Fibroblast of skin of right quadriceps (primary cell): ENCODE measurements at regions not wholly inside any gene's neighbourhood (a gene's known extent, or its start where the extent isn't known, plus 50 kb on each side); places are given as distances from the start of the nearest gene placed in this dataset.
"Not testable (repeated sequence)": the region's sequence is repeated elsewhere in the genome, so short reads cannot be mapped to it uniquely, and the experiment has no call there.

Experiments used
- DNase-seq: peaks from one replicate; pipeline ENCODE4 v3.0.0-alpha.2; 2013

DNA sequence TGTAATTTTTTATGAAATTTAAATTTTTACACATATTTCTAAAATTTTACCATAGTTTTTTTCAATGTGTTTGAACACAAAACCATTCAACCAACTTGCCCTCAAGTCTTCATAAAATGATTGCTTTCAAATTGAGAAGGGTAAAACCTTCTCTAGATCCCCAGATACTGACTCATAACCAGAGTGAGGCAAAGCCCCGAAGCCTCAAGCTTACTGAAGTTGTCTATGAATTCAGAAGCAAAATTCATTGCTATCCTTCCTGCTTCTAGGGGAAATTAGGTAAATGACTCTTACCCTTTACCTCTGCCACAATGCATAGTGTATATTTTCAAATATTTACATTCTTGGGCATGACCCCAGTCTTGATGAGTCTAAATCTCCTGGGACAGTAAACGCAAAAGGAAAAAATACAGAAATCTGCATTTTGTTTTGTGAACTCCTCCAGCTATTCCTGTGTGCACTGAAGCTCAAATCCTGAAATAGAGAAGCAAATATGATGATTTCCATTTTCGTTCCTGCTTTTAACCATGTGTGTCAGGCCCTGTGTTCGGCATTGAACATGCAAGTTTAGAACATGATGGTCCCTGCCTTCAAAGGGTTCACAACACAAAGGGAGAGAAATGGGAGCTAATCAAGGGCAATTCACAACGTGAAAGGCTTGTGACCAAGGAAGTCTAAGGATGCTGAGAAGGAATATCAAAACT, 246.3 kb downstream of the SUCLG1 start:
- no peak for DNase-seq

DNA sequence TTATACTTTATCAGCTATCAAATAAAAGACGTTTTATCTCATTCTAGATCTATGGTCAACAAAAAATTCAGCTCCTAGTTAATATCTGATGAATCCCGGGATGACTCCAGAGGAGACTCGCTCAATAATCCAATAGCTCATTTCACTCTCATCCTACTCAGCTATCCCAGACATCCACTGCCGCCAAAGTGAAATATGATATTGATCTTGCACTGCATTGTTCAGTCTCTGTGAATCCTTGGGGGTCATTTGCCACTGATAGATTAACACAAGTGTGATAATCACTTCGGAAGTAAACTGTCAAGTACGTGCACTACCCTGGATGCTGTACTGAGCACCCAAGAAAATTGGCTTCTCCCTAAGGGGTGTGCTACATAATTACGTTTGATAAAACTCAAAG, 249.1 kb downstream of the SUCLG1 start:
- no peak for DNase-seq

DNA sequence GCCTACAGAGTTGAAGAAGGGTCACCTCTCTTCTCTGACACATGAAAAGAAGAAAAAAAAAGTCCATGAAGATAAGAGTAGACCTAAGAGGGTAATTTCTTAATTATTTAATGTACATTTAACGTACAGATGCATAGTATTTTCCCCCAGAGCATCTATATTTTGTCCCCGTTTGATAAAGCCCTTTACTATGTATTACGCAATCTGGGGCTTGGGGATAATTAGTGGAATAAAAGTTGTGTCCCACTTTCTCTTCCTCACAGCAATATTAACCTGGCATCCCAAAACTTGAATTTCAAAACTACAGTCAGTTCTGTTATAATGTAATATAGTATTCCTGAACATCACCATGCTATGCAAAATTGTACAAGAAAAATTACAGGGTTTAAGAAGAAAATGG, 254.1 kb downstream of the SUCLG1 start:
- DNase-seq, result no peak

DNA sequence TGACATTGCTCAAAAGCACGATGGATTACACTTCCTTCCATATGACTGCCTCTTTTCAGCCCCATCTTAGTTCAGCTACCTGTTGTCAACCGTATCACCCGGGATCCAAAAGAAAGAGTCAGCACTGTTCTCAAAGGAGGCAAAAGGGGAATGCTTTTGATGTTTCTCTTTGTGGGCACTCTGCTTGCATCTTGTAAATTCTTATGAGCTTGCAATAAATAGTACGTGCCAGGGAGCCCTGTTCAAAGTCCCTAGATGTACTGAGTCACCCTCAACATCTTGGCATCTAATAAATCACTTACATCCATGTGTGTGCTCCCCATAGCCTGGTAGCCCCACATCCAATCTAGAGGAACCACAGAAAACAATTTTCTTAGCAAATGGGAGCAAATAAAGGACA, 256.9 kb downstream of the SUCLG1 start:
- DNase-seq, result no peak

DNA sequence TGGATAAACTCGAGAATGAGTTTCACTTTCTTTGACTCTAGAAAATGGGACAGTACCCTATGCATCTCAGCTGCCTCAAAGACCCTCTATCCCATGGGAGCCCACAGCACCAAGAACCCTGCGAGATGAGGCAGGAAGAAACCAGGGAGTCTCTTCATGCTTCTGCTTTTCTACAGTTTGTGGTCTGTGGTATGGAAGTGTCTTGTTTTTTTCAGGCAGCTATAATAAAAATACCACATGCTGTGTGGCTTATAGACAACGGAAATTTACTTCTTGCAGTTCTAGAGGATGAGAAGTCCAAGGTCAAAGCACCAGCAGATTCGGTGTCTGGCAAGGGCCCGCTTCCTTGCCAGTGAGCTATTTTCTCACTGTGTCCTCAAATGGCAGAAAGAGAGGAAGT, 257.9 kb downstream of the SUCLG1 start:
- DNase-seq, result no peak

DNA sequence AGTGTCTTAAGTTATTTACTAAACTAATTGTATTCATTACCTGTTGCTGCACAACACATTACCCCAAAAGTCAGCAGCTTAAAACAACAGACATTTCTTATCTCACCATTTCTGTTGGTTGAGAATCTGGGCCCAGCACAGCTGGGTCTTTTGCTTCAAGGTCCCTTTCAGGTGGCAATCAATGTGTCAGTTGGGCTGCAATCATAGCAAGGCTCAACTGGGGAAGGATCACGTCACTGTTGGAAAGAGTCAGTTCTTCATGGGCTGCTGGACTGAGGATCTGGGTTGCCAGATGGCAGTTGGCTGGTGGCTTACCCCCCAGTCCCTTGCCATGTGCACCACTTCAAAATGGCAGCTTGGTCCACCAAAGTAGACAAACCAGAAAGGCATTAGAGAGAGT, 261.2 kb downstream of the SUCLG1 start:
- DNase-seq, result no peak

DNA sequence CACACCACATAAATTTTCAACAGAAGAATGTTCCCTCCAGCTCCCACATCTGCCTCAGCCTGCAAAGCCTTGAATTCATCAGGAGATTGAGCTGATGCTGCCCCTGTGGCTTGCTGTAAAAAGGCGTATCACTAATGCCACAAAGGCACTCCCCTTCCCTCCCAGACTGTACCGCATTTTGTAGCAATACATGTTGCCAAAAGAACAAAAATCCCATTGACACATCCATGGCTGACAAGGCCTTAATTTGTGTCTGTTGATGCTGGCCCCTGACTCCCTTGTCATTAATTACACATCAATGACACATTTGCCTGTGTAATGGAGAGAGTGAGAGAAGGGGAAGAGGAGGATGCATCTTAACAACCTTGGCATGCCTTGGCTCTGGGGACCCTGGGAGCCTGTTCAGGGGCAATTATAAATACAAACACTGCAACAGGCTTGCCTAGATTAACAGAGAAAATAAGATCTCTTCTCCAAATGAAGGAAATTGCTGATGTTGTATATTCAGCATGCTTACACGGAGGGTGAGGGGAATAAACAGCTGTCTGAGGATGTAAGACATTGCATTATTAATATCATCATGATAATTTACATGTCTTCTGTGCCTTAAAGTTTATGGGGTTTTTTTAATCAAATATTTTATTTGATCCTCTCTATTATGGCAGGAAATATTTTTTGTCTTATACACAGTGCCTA, 264.0 kb downstream of the SUCLG1 start:
- DNase-seq, result no peak

DNA sequence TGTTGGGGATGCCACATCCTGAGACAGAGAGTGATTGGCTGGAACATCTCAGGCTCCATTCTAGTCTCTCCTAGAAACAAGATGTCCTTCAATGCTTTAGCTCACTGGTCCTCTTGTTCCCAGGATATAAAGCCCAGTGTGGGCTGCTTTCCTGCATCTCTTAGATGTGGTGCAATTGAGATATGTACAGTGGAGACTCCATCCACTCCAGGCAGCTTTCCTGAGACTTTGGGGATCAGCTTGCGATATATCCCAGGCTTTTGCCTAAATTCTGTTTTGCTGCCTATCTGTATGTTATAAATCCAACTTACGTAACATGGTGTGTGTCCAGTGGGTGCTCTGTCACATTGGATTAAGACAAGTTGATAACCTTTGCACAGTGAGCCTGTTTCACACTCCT, 264.9 kb downstream of the SUCLG1 start:
- no peak for DNase-seq

DNA sequence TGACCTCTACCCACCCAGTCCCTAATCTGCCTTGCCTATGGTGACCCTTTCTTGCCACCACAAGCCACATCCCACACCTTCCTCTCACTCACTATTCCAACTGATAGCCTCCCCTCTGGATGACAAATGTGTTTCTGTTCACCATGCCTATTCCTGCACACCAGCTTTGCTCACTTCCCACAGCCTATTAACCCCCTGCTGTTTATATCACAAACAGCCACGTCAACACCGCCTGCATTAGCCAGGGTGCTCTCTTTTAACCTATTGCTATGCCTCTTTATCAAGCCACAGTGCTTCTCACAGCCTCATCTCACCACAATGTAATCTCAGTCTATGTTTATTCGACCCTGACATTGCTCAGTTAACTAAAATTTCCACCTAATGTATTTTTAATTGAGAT, 271.8 kb downstream of the SUCLG1 start:
- no peak for DNase-seq

DNA sequence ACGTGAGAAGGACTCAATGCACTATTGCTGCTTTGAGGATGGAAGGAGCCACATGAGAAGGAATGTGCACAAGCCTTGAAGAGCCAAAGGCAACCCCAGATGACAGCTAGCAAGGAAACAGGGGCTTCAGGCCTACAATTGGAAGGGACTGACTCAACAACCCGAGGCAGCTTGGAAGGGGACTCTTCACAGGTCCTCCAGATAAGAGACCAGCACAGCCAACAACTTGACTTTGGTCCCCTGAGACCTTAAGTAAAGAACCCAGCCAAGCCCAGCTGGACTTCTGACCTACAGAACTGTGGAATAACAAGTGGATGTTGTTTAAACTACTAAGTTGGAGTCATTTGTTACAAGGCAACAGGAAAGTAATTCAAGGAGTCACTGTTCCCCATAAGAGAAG, 277.2 kb downstream of the SUCLG1 start:
- no peak for DNase-seq

DNA sequence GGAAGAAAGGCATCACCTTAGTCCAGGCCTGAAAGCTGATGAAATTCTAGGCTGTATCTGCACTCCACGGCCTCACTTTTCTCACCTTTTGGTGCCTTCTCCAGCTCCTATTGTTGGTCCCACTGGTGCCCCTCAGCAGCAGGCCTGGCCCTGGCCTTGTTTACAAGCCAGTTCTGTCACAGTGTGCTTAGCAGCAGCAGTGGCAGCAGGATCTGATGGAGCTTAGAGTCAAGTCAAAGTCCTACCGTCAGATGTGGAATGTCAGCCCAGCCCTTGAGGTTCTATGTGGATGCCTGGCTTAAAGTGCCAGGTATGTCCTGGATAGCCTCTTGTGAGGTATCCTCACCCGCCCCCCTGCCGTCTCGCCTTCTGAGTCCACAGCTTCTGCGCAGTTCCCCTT, 281.3 kb downstream of the SUCLG1 start:
- DNase-seq, result no peak

DNA sequence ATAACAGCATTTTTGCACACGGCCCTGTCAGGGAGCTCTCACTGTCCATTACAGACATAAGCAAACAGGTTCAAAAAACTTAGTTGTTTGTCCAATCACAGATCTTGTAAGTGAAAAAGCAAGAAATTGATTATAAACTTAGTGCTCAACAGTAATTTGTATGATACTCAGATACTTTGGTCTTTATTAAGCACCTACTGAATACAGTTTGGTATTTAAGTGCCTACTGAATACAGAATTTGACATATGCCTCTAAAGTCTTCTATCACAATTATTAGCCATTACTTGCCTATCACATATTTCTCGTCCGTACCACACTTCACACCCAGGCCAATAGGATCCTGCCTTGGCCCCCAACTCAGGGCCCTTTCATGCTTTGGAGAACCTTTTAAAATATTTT, 283.1 kb downstream of the SUCLG1 start:
- DNase-seq, result no peak

DNA sequence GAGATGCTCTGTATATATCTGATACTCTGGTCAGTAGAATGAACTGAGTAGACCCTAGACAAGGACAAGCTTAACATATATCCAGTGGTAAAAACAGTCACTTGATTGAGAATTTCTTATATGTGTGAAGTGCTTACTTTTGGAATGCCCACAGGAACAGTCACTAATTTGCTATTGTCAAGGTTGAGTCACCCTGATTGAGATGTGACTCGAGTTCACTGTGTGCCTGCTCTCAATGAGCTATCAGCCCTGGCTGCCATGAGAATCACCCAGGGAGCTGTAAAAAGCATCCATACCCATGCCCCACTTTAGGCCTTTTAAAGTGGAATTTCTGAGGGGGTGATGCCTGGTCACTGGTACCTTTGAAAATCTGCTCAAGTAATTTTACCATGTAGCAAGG, 283.7 kb downstream of the SUCLG1 start:
- no peak for DNase-seq

DNA sequence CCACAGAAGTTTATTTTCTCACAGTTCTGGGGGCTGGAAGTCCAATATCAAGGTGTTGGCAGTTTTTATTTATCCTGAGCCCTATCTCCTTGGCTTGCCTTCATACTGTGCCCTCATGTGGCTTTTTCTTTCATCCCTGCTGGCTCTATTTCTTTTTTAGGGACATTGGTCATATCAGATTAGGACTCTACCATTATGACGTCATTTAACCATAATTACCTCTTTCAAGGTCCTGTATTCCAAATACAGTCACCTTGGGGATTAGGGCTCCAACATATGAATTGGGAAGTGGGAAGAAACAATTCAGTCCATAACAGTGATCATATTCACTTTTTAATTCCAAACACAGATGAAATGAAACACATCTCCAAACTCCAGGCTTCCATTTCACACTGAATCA, 286.0 kb downstream of the SUCLG1 start:
- no peak for DNase-seq

DNA sequence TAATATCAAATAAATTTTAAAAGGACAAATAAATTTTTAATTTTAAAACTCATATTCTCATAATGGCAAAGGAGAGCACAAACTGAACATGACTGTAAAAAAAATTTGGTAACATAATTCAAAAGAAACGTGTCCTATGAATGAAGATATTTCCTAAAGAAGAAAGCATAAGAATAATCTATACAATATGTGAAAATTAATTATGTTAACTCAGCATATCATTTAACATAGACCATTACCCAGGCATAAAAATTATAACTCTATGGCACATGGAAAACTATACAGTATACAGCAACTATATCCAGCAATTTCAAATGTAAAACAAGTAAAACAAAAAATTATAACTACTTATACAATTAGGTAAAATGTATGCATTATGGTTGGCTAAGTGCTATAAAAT, 288.1 kb downstream of the SUCLG1 start:
- no peak for DNase-seq

DNA sequence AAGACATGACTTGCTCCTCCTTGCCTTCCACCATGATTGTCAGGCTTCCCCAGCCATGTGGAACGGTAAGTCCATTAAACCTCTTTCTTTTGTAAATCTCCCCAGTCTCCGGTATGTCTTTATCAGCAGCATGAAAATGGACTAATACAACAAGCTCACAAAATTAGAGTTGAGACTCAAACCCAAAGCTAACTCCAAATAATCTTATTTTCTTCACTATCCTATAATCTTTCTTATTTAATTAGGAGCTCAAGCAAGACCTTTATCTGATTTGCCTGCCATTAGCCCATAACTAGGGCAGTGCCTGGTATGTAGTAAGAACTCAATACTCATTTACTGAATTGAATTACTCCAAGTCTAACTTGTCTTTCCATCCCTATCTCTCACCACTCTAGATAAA, 289.2 kb downstream of the SUCLG1 start:
- DNase-seq, result no peak

DNA sequence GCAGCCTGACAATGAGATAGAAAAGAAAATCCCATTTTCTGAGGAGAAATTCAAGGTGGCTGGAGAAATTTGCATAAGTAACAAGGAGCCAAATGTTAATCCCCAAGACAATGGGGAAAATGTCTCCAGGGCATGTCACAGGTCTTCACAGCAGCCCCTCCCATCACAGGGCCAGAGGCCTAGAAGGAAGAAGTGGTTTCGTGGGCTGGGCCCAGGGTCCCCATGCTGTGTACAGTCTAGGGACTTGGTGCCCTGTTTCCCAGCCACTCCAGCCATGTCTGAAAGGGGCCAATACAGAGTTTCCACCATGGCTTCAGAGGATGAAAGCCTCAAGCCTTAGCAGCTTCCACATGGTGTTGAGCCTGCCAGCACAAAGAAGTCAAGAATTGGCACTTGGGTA, 290.5 kb downstream of the SUCLG1 start:
- not testable (repeated sequence) for DNase-seq

DNA sequence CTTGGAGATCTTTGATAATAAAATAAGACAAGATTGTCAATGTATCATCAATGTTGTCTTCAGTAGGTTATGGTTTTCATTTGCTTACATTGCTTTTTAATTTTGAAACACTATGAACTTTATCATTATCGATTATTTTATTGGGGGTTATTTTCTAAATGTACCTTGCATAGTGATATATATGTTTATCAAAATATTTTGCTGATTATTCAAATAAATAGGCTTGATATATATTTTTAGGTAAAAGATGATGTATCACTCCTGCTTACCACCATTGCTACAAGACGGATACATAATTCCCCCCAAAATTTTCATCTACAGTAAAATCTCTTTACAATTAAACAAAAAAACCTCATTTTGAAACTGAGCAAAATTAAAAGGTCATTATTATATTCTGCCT, 293.8 kb downstream of the SUCLG1 start:
- no peak for DNase-seq

DNA sequence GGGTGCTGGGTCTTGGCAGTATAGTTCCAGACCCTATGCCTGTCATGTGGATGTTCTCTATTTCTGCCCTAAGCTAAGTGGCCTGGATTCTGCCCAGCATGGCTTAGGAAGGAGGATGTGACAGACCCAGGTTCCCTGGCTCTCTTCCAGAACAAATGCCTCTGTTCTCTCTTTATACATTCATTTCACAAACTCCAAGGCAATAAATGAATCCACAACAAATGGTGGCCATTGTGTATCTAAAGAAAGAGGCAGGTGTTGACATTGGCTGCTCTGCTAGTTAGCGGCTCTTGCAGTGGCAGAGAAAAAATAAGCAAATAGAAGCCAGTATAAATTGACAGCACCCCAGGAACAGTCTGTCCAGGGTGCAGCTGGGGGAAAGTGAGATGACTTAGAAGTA, 298.6 kb downstream of the SUCLG1 start:
- DNase-seq, result no peak

DNA sequence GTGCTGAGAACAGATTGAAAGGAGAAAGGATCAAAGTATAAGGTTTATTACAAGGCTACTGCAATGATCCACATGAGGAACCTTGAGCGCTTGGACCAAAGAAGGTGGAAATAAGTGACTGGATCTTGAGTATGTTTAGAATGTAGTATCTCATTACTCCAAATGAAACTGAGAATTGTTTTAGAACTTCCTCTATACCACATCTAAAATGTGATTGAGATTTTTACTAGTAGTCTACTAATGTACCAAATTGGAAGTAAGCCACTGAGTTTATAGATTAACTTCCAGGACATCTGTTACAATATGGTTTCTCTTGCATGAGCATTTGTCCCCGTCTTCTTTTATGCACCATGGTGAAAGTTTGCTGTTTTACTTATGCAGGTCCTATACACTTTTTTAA, 300.5 kb downstream of the SUCLG1 start:
- no peak for DNase-seq

DNA sequence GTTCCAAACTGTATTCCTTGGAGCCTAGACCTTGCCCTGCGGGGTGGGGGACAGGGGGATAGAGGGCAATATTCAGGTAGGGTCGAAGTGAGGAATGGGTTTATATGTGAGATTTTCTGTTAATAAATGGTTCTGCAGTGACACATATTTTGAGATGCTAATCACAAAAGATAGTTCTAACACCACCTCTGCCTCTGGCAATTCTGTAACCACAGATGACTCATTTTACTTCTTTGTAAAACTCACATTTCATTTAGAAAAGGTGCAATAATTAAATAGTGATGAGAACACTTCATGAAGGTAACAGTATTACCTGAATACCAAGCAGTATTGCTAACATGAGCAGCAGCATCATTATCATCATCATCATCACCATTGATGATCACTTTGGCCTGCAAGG, 306.6 kb downstream of the SUCLG1 start:
- DNase-seq, result no peak

DNA sequence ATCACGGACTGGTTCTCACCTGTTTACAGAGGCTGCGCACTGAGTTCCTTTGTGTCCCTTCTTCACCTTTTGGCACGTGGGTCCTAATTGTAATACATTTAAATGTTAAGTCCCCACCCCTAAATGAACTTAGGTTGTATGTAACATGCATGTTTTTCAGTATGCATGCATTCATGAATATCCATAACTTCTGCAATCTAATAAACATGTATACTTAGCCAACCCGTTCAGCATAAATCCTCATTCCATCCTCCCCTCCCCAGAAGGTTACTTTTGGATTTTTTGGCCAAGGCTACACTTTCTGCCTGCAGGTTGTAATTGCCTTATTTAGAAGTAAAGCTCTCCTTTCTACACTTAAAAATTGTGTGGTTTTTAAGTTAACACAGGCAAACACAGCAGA, 314.7 kb downstream of the SUCLG1 start:
- DNase-seq, result no peak

DNA sequence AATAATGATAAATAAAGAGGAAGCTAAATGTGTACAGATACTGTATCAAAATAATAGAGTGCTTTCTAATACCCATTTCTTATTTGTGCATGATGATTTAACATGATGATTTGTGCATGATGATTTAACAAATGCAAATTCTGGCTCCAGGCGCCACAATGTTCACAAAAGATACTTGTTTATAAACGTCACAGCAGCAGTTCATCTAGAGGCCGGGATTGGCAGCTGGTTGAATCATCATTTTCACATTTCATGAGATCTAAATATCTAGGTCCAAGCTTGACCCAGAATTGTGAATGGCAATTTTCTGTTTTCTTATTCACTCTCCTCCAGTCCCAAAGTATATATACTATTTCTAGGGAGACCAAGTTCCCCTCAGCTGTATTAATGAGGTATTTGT, 322.0 kb downstream of the SUCLG1 start:
- DNase-seq, result no peak

DNA sequence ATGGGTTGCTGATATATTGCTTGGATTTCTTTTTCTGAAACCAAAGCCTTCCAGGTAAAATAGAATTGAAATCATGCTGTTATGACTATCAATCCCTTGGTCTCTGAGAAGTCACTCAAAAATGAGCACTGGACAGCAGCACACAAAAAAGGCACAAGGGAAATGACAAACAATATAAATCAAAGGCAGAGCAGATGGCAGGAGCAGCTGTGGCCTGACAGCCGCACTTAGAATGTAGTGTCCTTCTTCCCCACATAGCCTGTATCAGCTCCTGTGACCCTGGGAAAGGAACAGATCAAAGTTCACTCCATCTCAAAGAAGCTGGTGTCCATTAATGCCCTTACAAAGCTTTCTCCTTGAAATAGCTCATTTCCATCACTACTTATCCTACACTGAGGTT, 326.7 kb downstream of the SUCLG1 start:
- DNase-seq, result no peak

DNA sequence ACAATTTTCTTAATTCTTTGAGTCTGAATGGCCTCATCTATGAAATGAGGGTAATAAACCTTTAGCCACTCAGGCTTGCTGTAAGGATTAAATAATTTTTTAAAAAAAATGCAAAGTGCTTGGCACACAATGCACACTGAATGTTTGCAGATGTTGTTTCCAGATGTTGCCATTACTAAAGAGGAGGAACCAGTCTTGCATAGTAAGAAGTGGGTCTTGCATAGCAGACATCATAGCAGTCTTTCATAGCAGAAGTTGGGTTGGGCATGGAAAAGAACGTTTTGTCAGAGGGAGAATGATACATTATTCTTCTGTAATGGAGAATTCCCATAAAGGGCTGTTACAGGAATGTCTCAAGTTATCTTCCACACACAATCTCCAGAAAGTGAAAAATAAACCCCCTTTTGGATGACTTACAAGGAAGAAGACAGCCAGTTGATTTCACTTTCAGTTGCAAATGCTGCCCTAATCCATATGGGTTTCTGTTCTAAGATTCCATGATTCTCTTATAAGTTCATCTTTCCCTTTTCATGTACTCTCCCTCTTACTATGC, 327.7 kb downstream of the SUCLG1 start:
- no peak for DNase-seq
